Suprapubic skin (tissue), 4 donors: ENCODE measurements at regions not wholly inside any gene's neighbourhood (a gene's known extent, or its start where the extent isn't known, plus 50 kb on each side); places are given as distances from the start of the nearest gene placed in this dataset.

ENCODE experiments used
- DNase-seq, 2 donors: peaks; one replicate each; pipeline ENCODE4 v3.0.0-alpha.2; 2019; ENCODE audit warnings: low spot score in 2 of 2
- H3K27ac ChIP-seq: fragments of 200-600 bp; sonication (generic); one replicate; pipeline ENCODE4 v1.5.1; 2019
- H3K27me3 ChIP-seq: fragments of 200-600 bp; sonication (generic); one replicate; pipeline ENCODE4 v1.5.1; 2019
- H3K36me3 ChIP-seq: fragments of 200-600 bp; sonication (generic); one replicate; pipeline ENCODE4 v1.5.1; 2019
- H3K4me1 ChIP-seq: fragments of 200-600 bp; sonication (generic); one replicate; pipeline ENCODE4 v1.5.1; 2019
- H3K4me3 ChIP-seq: fragments of 200-600 bp; sonication (generic); one replicate; pipeline ENCODE4 v1.5.1; 2019; ENCODE audit warnings: mild to moderate bottlenecking
- H3K9me3 ChIP-seq: fragments of 200-600 bp; sonication (generic); one replicate; pipeline ENCODE4 v1.5.1; 2019
- EP300 ChIP-seq: sonication (generic); formaldehyde crosslinking; IDR thresholded peaks from one replicate; pipeline ENCODE4 v1.6.1; 2017; ENCODE audit warnings: antibody characterized with exemption
- POLR2A ChIP-seq, 2 donors: fragments of 450-650 bp; IDR thresholded peaks; one replicate each; pipeline ENCODE4 v1.6.1; 2017; ENCODE audit warnings: antibody characterized with exemption in 2 of 2, mild to moderate bottlenecking in 2 of 2, moderate library complexity in 2 of 2
- POLR2AphosphoS5 ChIP-seq, 3 donors: sonication (generic); formaldehyde crosslinking; IDR thresholded peaks; one replicate each; pipeline ENCODE4 v1.6.1; 2017; ENCODE audit warnings: antibody characterized with exemption in 3 of 3
- WGBS: methylation state at CpG from one replicate; pipeline ENCODE4 v1.1.5; 2018; 5-methylcytosine and 5-hydroxymethylcytosine counted together
- TF ChIP-seq, protein P1 (sequence below), 2 donors: fragments of 200-600 bp in 1 of 2; fragments of 450-650 bp in 1 of 2; sonication (generic) in 1 of 2; IDR thresholded peaks; one replicate each; pipeline ENCODE4 v1.5.1; 2016 to 2019; ENCODE audit warnings: antibody characterized with exemption in 2 of 2, mild to moderate bottlenecking in 1 of 2, moderate library complexity in 1 of 2

DNA sequence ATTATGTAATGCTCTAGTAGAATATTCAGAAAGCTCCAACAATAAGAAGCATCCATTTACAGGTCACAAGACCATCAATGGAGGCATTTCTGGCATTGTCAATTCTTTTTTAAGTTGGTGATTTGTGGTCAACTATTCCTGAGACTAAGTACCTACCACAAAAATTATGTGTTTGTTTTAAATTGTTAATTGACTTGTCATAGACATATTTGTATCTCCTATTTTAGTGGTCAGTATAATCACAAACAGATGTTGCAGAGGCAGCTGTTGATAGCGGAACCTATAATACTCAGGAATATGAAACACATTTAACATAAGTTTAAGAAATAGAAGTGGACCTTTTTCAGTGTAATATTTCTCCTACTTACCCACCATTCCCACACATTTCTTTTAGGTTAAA, 430.1 kb downstream of the CCDC85A start:
- Histone ChIP-seq H3K36me3 (no peaks in the 10 kb centered on the region), H3K4me3 (no peak overlapping the region), H3K4me1 (no peaks in the 10 kb centered on the region), H3K27me3 (no peaks in the 10 kb centered on the region), H3K27ac (no peak overlapping the region), H3K9me3 (no peaks in the 10 kb centered on the region)
- TF ChIP-seq, protein P1, sequence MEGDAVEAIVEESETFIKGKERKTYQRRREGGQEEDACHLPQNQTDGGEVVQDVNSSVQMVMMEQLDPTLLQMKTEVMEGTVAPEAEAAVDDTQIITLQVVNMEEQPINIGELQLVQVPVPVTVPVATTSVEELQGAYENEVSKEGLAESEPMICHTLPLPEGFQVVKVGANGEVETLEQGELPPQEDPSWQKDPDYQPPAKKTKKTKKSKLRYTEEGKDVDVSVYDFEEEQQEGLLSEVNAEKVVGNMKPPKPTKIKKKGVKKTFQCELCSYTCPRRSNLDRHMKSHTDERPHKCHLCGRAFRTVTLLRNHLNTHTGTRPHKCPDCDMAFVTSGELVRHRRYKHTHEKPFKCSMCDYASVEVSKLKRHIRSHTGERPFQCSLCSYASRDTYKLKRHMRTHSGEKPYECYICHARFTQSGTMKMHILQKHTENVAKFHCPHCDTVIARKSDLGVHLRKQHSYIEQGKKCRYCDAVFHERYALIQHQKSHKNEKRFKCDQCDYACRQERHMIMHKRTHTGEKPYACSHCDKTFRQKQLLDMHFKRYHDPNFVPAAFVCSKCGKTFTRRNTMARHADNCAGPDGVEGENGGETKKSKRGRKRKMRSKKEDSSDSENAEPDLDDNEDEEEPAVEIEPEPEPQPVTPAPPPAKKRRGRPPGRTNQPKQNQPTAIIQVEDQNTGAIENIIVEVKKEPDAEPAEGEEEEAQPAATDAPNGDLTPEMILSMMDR (IDR thresholded peaks at IDR 0.05) = no peak
- TF ChIP-seq POLR2AphosphoS5 (IDR thresholded peaks at IDR 0.05) (no peak), POLR2A (IDR thresholded peaks at IDR 0.05) (no peak), EP300 (no peak)
- 53% methylated on average over 1 of the region's 1 CpG for WGBS
- DNase-seq = no peak

- 33% methylated on average over 3 of the region's 3 CpGs for WGBS
- TF ChIP-seq, protein P1 (IDR thresholded peaks at IDR 0.05) = no peak
- TF ChIP-seq EP300 = no peak
Measured at GRCh38 chr2:56615760-56616159, 432.0 kb downstream of the CCDC85A start.

GRCh38 chr2:56624181-56624580, 440.4 kb downstream of the CCDC85A start:
- no peaks in the 10 kb centered on the region for H3K4me1 ChIP-seq
- TF ChIP-seq, protein P1 (IDR thresholded peaks at IDR 0.05) = no peak
- TF ChIP-seq EP300 (no peak), POLR2AphosphoS5 (IDR thresholded peaks at IDR 0.05) (no peak)
- no peaks in the 10 kb centered on the region for H3K9me3 ChIP-seq
- no peaks in the 10 kb centered on the region for H3K36me3 ChIP-seq
- WGBS = 92% methylated on average over 1 of the region's 1 CpG
- DNase-seq = no peak
- H3K4me3 ChIP-seq = no peak overlapping the region
- H3K27ac ChIP-seq = no peak overlapping the region
- no peaks in the 10 kb centered on the region for H3K27me3 ChIP-seq

More at GRCh38 chr2:56615760-56616159, 432.0 kb downstream of the CCDC85A start:
- Histone ChIP-seq H3K27me3 (no peaks in the 10 kb centered on the region), H3K9me3 (no peaks in the 10 kb centered on the region), H3K36me3 (no peaks in the 10 kb centered on the region), H3K4me3 (no peak overlapping the region), H3K27ac (no peak overlapping the region), H3K4me1 (no peaks in the 10 kb centered on the region)
- DNase-seq = no peak

DNA sequence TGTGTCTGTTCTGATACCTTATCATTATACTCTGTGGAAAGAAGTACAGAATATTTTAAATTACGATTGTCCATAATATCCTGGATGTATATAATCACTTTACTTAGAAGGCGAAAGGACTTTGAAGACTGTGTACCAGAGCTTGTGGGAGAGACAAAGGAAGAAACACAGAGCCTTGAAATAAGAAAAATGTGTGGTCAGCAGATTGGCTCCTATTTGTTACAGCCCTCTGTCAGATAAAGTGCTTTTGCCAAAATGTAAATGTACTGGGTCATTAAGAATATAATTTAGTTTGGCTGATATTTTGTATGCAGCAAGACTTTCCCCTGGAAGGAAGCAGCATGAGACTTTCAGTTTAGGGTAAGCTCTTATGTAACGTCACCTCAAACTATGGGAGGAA, 443.1 kb downstream of the CCDC85A start:
- H3K36me3 ChIP-seq = no peaks in the 10 kb centered on the region
- no peaks in the 10 kb centered on the region for H3K4me1 ChIP-seq
- no peak overlapping the region for H3K27ac ChIP-seq
- no peaks in the 10 kb centered on the region for H3K27me3 ChIP-seq
- 81% methylated on average over 3 of the region's 3 CpGs for WGBS
- no peak for DNase-seq
- TF ChIP-seq POLR2A (IDR thresholded peaks at IDR 0.05) (no peak), EP300 (no peak), POLR2AphosphoS5 (IDR thresholded peaks at IDR 0.05) (no peak)
- TF ChIP-seq, protein P1 (IDR thresholded peaks at IDR 0.05) = no peak
- H3K4me3 ChIP-seq = no peak overlapping the region
- no peaks in the 10 kb centered on the region for H3K9me3 ChIP-seq

DNA sequence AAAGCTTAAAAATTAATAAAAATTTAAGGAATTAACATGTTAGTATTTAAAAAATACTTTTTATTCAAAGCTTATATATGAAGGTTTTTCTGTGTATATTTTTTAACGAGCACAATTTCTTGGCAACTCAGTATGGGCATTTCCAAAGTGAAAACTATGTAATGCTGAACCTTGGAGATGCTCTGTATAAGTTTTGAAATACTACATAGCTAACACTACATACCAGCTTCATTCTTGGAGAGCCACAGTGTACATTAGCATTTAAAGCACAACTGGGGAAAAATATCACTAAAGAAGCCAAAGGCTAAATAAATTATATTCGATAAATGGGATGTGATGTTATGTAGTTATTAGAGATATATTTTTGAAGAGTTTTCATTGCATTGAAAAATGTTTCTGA, 446.5 kb downstream of the CCDC85A start:
- H3K27me3 ChIP-seq = no peaks in the 10 kb centered on the region
- H3K4me1 ChIP-seq = no peaks in the 10 kb centered on the region
- no peak for DNase-seq
- no peaks in the 10 kb centered on the region for H3K36me3 ChIP-seq
- no peak overlapping the region for H3K4me3 ChIP-seq
- 86% methylated on average over 2 of the region's 2 CpGs for WGBS
- no peak overlapping the region for H3K27ac ChIP-seq
- no peaks in the 10 kb centered on the region for H3K9me3 ChIP-seq
- no peak for TF ChIP-seq POLR2A (IDR thresholded peaks at IDR 0.05)

DNA sequence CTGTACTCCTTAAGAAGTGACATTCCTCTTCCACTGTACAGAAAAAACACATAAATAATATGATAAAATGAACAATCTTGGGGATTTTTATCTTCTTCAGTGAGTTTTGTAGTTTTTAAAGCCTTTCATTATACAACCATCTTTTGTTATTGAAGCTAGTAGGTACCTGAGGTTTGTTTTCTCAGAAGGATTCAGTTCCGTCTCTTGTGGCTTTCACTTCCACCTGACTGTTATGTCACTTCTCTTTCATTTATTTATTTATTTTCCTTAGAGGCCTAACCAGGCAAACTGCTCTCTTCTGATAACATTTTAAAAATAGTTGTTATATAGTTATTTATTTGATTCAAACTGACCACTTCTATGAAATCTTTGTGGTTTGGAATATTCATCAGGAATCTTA, 464.2 kb downstream of the CCDC85A start:
- H3K27me3 ChIP-seq = no peaks in the 10 kb centered on the region
- 82% methylated on average over 1 of the region's 1 CpG for WGBS
- TF ChIP-seq POLR2A (IDR thresholded peaks at IDR 0.05) = no peak
- TF ChIP-seq POLR2AphosphoS5 (IDR thresholded peaks at IDR 0.05) = no peak
- TF ChIP-seq, protein P1 (IDR thresholded peaks at IDR 0.05) = no peak
- TF ChIP-seq EP300 = no peak
- DNase-seq = no peak
- no peaks in the 10 kb centered on the region for H3K36me3 ChIP-seq
- H3K4me3 ChIP-seq = no peak overlapping the region
- no peaks in the 10 kb centered on the region for H3K9me3 ChIP-seq
- H3K4me1 ChIP-seq = no peaks in the 10 kb centered on the region
- H3K27ac ChIP-seq = no peak overlapping the region
